ENCODE measurements at regions not wholly inside any gene's neighbourhood (a gene's known extent, or its start where the extent isn't known, plus 50 kb on each side); places are given as distances from the start of the nearest gene placed in this dataset.

DNA sequence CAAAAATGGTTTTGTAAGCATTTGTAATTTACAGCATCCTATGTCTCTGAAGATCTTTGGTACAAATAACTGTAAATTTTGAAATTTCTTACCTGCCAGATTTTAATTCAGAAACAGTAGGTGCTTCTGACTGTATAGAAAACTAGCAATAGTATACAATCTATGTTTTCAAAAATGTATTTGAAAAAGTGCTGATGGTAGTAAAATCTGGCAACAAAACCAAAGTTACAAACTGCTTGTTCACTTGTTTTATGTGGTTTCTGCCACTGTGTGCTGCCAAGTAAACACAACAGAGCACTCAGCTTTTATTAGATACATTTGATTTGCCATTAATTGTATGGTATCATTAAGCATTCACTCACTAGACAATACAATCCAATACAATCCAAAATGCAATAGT is 206.1 kb downstream of the CPE start (continued):
- TF ChIP-seq, protein P1, sequence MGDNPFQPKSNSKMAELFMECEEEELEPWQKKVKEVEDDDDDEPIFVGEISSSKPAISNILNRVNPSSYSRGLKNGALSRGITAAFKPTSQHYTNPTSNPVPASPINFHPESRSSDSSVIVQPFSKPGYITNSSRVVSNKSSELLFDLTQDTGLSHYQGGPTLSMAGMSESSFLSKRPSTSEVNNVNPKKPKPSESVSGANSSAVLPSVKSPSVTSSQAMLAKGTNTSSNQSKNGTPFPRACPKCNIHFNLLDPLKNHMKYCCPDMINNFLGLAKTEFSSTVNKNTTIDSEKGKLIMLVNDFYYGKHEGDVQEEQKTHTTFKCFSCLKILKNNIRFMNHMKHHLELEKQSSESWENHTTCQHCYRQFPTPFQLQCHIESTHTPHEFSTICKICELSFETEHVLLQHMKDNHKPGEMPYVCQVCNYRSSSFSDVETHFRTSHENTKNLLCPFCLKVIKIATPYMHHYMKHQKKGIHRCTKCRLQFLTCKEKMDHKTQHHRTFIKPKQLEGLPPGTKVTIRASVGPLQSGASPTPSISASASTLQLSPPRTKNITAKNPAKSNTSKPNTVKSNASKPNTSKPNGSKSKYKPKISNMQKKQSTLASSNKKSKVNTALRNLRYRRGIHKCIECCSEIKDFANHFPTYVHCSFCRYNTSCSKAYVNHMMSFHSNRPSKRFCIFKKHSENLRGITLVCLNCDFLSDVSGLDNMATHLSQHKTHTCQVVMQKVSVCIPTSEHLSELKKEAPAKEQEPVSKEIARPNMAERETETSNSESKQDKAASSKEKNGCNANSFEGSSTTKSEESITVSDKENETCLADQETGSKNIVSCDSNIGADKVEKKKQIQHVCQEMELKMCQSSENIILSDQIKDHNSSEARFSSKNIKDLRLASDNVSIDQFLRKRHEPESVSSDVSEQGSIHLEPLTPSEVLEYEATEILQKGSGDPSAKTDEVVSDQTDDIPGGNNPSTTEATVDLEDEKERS (tag by site-specific recombination; IDR thresholded peaks at IDR 0.05), result no peak
- TF ChIP-seq ZNF146 (tag by site-specific recombination; IDR thresholded peaks at IDR 0.05) (no peak), FEZF1 (tag by site-specific recombination; IDR thresholded peaks at IDR 0.05) (no peak), ZNF341 (tag by site-specific recombination; IDR thresholded peaks at IDR 0.05; ENCODE audit: low read depth) (no peak), ZXDB (tag by site-specific recombination; IDR thresholded peaks at IDR 0.05) (no peak), ZNF132 (tag by site-specific recombination; IDR thresholded peaks at IDR 0.05; ENCODE audit: borderline replicate concordance) (no peak), ZNF426 (tag by site-specific recombination; IDR thresholded peaks at IDR 0.05) (no peak), ZNF292 (tag by site-specific recombination; IDR thresholded peaks at IDR 0.05; ENCODE audit: borderline replicate concordance, low read depth) (no peak), GFI1B (tag by site-specific recombination; IDR thresholded peaks at IDR 0.05) (no peak), ZNF175 (tag by site-specific recombination; IDR thresholded peaks at IDR 0.05) (no peak), ZNF211 (tag by site-specific recombination; IDR thresholded peaks at IDR 0.05; ENCODE audit: low read depth) (no peak)
- TF ChIP-seq, protein P2, sequence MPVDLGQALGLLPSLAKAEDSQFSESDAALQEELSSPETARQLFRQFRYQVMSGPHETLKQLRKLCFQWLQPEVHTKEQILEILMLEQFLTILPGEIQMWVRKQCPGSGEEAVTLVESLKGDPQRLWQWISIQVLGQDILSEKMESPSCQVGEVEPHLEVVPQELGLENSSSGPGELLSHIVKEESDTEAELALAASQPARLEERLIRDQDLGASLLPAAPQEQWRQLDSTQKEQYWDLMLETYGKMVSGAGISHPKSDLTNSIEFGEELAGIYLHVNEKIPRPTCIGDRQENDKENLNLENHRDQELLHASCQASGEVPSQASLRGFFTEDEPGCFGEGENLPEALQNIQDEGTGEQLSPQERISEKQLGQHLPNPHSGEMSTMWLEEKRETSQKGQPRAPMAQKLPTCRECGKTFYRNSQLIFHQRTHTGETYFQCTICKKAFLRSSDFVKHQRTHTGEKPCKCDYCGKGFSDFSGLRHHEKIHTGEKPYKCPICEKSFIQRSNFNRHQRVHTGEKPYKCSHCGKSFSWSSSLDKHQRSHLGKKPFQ (tag by site-specific recombination; IDR thresholded peaks at IDR 0.05), result no peak

DNA sequence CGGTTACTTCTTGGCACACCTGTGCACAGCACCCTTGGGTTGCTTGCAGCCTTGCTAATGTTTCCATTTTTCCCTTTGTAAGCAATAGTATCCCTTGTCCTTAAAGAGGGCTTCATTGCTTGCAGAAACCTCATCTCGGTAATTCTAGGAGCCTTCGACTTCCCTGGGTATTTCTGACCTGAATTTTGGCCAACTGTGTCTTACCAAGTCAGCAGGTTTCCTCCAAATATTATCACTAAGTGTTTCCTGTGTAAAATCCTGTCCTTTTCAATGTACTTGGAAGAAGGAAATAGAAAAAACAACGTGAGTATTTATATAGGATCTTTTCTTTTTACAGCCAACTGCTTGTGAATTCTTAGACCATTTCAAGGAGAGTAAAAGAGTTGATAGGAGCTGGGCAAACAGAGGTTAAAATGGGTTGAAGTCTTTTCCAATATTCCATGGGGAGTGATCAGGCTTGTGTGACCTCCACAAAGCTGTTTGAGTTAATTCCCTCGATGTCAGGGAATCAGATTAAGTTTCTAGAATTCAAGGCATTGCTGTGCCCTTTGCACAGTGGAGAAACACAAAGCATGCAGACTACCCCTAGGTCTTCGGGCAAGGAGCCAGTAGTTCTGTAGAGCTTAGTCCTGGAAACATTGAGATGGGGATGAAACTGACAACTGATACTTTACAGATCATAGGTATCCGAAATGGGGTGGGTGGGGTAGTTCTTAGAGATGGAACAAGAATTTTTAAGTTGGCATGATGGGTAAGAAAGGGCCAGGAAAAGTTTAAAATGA is 209.9 kb downstream of the CPE start:
- H3K4me3 ChIP-seq (ENCODE audit: low read depth, low read length), result no peak overlapping the region
- H3K9me3 ChIP-seq (ENCODE audit: control insufficient read depth, insufficient read depth, low read depth, low read length), result no peaks in the 10 kb centered on the region
- no peaks in the 10 kb centered on the region for H3K36me3 ChIP-seq (ENCODE audit: control insufficient read depth in 2 of 2, insufficient read depth in 1 of 2, low read length in 2 of 2)
- POLR2A ChIA-PET, result no interaction called here
- H3K4me1 ChIP-seq (ENCODE audit: control insufficient read depth, insufficient read depth, low read length), result no peaks in the 10 kb centered on the region
- no peak for TF ChIP-seq ZNF600 (tag by site-specific recombination; IDR thresholded peaks at IDR 0.05)
- no peak for TF ChIP-seq ZNF658 (tag by site-specific recombination; IDR thresholded peaks at IDR 0.05)
- no peak for TF ChIP-seq ZNF521 (tag by site-specific recombination; IDR thresholded peaks at IDR 0.05)
- TF ChIP-seq, protein P3, sequence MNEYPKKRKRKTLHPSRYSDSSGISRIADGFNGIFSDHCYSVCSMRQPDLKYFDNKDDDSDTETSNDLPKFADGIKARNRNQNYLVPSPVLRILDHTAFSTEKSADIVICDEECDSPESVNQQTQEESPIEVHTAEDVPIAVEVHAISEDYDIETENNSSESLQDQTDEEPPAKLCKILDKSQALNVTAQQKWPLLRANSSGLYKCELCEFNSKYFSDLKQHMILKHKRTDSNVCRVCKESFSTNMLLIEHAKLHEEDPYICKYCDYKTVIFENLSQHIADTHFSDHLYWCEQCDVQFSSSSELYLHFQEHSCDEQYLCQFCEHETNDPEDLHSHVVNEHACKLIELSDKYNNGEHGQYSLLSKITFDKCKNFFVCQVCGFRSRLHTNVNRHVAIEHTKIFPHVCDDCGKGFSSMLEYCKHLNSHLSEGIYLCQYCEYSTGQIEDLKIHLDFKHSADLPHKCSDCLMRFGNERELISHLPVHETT (tag by site-specific recombination; IDR thresholded peaks at IDR 0.05), result no peak
- TF ChIP-seq ZBTB7A (tag by site-specific recombination; IDR thresholded peaks at IDR 0.05; ENCODE audit: low read depth), result no peak
- no peak for TF ChIP-seq MEIS1 (CRISPR knock-in tag; IDR thresholded peaks at IDR 0.05; ENCODE audit: borderline replicate concordance)
- CTCF ChIA-PET, result no interaction called here
- no peak overlapping the region for H3K27ac ChIP-seq (ENCODE audit: extremely low read depth, low read depth, low read length)

DNA sequence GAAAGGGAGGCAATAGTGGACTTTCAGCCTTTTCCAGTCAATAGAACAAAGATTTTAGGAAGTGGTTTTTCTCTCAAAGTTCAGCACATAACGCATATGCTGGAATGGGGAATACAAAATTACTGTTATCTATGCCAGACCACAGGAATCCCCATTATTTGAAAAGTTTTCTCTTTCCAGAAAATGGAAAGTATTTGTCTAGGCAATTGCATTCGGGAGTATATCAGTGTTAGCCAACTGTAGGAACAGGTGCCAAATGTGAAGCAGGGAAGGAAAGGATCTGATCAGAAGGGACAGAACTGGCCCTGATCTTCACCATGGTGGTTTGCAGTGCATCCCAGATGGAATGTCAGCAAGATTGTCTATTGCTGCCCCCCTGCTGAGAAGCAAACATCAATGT is 213.6 kb downstream of the CPE start:
- ChIA-PET POLR2A (no interaction called here), CTCF (no interaction called here)
- H3K4me1 ChIP-seq (ENCODE audit: control insufficient read depth, insufficient read depth, low read length), result no peaks in the 10 kb centered on the region
- no peaks in the 10 kb centered on the region for H3K36me3 ChIP-seq (ENCODE audit: control insufficient read depth in 2 of 2, insufficient read depth in 1 of 2, low read length in 2 of 2)
- H3K27ac ChIP-seq (ENCODE audit: extremely low read depth, low read depth, low read length), result no peak overlapping the region
- TF ChIP-seq ZNF112 (tag by site-specific recombination; IDR thresholded peaks at IDR 0.05) (no peak), HOXA7 (CRISPR knock-in tag; IDR thresholded peaks at IDR 0.05; ENCODE audit: borderline replicate concordance) (no peak), ZNF214 (tag by site-specific recombination; IDR thresholded peaks at IDR 0.05; ENCODE audit: borderline replicate concordance) (no peak), ZNF558 (tag by site-specific recombination; IDR thresholded peaks at IDR 0.05) (no peak)
- TF ChIP-seq, protein P4, sequence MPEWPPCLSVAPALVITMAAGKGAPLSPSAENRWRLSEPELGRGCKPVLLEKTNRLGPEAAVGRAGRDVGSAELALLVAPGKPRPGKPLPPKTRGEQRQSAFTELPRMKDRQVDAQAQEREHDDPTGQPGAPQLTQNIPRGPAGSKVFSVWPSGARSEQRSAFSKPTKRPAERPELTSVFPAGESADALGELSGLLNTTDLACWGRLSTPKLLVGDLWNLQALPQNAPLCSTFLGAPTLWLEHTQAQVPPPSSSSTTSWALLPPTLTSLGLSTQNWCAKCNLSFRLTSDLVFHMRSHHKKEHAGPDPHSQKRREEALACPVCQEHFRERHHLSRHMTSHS (tag by site-specific recombination; IDR thresholded peaks at IDR 0.05), result no peak
- H3K4me3 ChIP-seq (ENCODE audit: low read depth, low read length), result no peak overlapping the region
- H3K9me3 ChIP-seq (ENCODE audit: control insufficient read depth, insufficient read depth, low read depth, low read length), result no peaks in the 10 kb centered on the region
